Neuronal stem cell (in vitro differentiated cells): ENCODE measurements at regions not wholly inside any gene's neighbourhood (a gene's known extent, or its start where the extent isn't known, plus 50 kb on each side); places are given as distances from the start of the nearest gene placed in this dataset.

Experiments
- DNase-seq: peaks from one replicate; pipeline ENCODE4 v3.0.0-alpha.2; 2013; ENCODE audit warnings: low spot score
- H2AFZ ChIP-seq: one replicate; pipeline ENCODE4 v1.6.1; 2013; ENCODE audit warnings: mild to moderate bottlenecking, low read length, inconsistent platforms
- H2AK5ac ChIP-seq: 2 replicates; pipeline ENCODE4 v1.6.1; 2013; ENCODE audit warnings: low read depth, mild to moderate bottlenecking, inconsistent platforms, low read length, moderate library complexity, mixed read lengths
- H2BK120ac ChIP-seq: 2 replicates; pipeline ENCODE4 v1.6.1; 2013; ENCODE audit warnings: low read depth, mild to moderate bottlenecking, inconsistent platforms, low read length, moderate library complexity, mixed read lengths
- H2BK12ac ChIP-seq: one replicate; pipeline ENCODE4 v1.6.1; 2013; ENCODE audit warnings: low read length, inconsistent platforms
- H2BK15ac ChIP-seq: 2 replicates; pipeline ENCODE4 v1.6.1; 2013; ENCODE audit warnings: mild to moderate bottlenecking, low read length, inconsistent platforms, mixed read lengths
- H2BK5ac ChIP-seq: one replicate; pipeline ENCODE4 v1.6.1; 2013; ENCODE audit warnings: inconsistent platforms, mild to moderate bottlenecking, low read length, moderate library complexity
- H3K14ac ChIP-seq: one replicate; pipeline ENCODE4 v1.6.1; 2013; ENCODE audit warnings: low read length, inconsistent platforms
- H3K18ac ChIP-seq: 2 replicates; pipeline ENCODE4 v1.6.1; 2013; ENCODE audit warnings: low read length, inconsistent platforms
- H3K23ac ChIP-seq: 2 replicates; pipeline ENCODE4 v1.6.1; 2013; ENCODE audit warnings: low read depth, mild to moderate bottlenecking, mixed read lengths, low read length, inconsistent platforms; ENCODE audit not compliant: poor library complexity
- H3K27ac ChIP-seq: replicated peaks from 3 replicates; pipeline ENCODE4 v1.5.1; 2013; ENCODE audit warnings: low read length, inconsistent platforms
- H3K27me3 ChIP-seq, 3 experiments: 2 replicates each; pipeline ENCODE4 v1.6.1; 2013; ENCODE audit warnings: low read length in 3 of 3, mild to moderate bottlenecking in 2 of 3, inconsistent platforms in 1 of 3, low read depth in 1 of 3, mixed read lengths in 1 of 3, moderate library complexity in 1 of 3; ENCODE audit not compliant: control insufficient read depth in 3 of 3, insufficient read depth in 3 of 3
- H3K36me3 ChIP-seq, 2 donors: replicated peaks in 1 of 2; 2 replicates each; pipeline ENCODE4 v1.6.1; 2013; ENCODE audit warnings: low read length in 2 of 2; ENCODE audit not compliant: control insufficient read depth in 2 of 2, insufficient read depth in 2 of 2
- H3K4ac ChIP-seq: 2 replicates; pipeline ENCODE4 v1.6.1; 2013; ENCODE audit warnings: inconsistent platforms, mild to moderate bottlenecking, low read length, moderate library complexity
- H3K4me1 ChIP-seq, 2 donors: 1 replicate in 1 of 2; 2 replicates in 1 of 2; pipeline ENCODE4 v1.6.1; 2013; ENCODE audit warnings: low read length in 2 of 2, low read depth in 1 of 2; ENCODE audit not compliant: control insufficient read depth in 2 of 2, insufficient read depth in 1 of 2
- H3K4me2 ChIP-seq: one replicate; pipeline ENCODE4 v1.6.1; 2013; ENCODE audit warnings: mild to moderate bottlenecking, low read length, inconsistent platforms; ENCODE audit not compliant: insufficient read depth, poor library complexity, severe bottlenecking
- H3K4me3 ChIP-seq, 2 donors: 2 replicates each; pipeline ENCODE4 v1.5.1; 2013; ENCODE audit warnings: low read length in 2 of 2, mild to moderate bottlenecking in 2 of 2, inconsistent platforms in 1 of 2, moderate library complexity in 1 of 2
- H3K79me1 ChIP-seq: one replicate; pipeline ENCODE4 v1.6.1; 2013; ENCODE audit warnings: low read depth, mild to moderate bottlenecking, inconsistent platforms, low read length, moderate library complexity
- H3K9ac ChIP-seq: one replicate; pipeline ENCODE4 v1.6.1; 2013; ENCODE audit warnings: mild to moderate bottlenecking, low read depth, low read length, inconsistent platforms; ENCODE audit not compliant: poor library complexity
- H3K9me3 ChIP-seq, 2 donors: replicated peaks in 1 of 2; 2 replicates each; pipeline versions ENCODE3 to v1.6.1; 2013; ENCODE audit warnings: low read length in 2 of 2, mild to moderate bottlenecking in 2 of 2, inconsistent platforms in 1 of 2, low read depth in 1 of 2, mixed read lengths in 1 of 2, moderate library complexity in 1 of 2; ENCODE audit not compliant: control insufficient read depth in 2 of 2, insufficient read depth in 1 of 2
- H4K8ac ChIP-seq: one replicate; pipeline ENCODE4 v1.6.1; 2013; ENCODE audit warnings: low read depth, mild to moderate bottlenecking, inconsistent platforms, low read length, moderate library complexity
- H4K91ac ChIP-seq: one replicate; pipeline ENCODE4 v1.6.1; 2013; ENCODE audit warnings: low read length, low read depth, mild to moderate bottlenecking, inconsistent platforms; ENCODE audit not compliant: poor library complexity
- WGBS, 2 donors: extraction: QIAGEN DNeasy Blood & Tissue Kit; methylation state at CpG; one replicate each; pipeline ENCODE4 v1.1.7; 2013; ENCODE audit warnings: missing lambda C conversion rate in 2 of 2, mixed read lengths in 1 of 2; ENCODE audit not compliant: insufficient read length in 2 of 2, insufficient replicate concordance in 1 of 2; ENCODE audit errors: extremely low coverage in 2 of 2; 5-methylcytosine and 5-hydroxymethylcytosine counted together

DNA sequence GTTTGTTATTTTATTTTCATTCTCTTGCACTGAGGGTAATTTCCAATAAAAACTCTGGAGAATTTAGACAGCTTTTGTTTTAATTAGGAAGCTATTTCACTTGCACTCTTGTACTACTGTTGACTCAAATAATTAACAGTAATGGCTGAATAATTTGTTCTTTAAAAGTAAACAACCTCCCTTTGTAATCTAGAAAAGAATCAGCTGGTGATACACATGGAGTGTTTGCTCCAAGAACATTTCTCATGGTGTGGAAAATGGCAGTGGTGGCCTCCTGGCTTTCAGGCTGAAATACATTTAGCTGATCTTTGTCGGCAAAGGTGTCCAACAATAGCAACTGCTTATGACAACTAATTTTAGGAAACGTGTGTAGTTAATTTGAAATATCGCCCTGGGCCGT, 129.4 kb downstream of the C9orf152 start:
- Histone ChIP-seq H2BK12ac (no peak overlapping the region), H3K4me3 (no peak overlapping the region), H4K8ac (no peak overlapping the region), H4K91ac (no peak overlapping the region), H2BK120ac (no peak overlapping the region), H3K14ac (no peak overlapping the region), H3K4ac (no peak overlapping the region), H3K36me3 (peaks cover 0 to 28% of the 10 kb centered on the region in 2 donors), H3K9ac (no peak overlapping the region), H2BK15ac (no peak overlapping the region), H3K27ac (no peak overlapping the region), H3K23ac (no peak overlapping the region), H3K79me1 (peaks cover 3% of the 10 kb centered on the region), H3K18ac (no peak overlapping the region), H3K9me3 (peaks cover 0 to 2% of the 10 kb centered on the region in 2 donors), H3K4me1 (no peaks in the 10 kb centered on the region), H2BK5ac (no peak overlapping the region), H2AFZ (no peak overlapping the region), H3K4me2 (no peak overlapping the region), H2AK5ac (no peak overlapping the region), H3K27me3 (no peaks in the 10 kb centered on the region)
- DNase-seq = no peak
- WGBS, 2 donors = no CpG with 5 or more reads among the region's 4 CpGs

DNA sequence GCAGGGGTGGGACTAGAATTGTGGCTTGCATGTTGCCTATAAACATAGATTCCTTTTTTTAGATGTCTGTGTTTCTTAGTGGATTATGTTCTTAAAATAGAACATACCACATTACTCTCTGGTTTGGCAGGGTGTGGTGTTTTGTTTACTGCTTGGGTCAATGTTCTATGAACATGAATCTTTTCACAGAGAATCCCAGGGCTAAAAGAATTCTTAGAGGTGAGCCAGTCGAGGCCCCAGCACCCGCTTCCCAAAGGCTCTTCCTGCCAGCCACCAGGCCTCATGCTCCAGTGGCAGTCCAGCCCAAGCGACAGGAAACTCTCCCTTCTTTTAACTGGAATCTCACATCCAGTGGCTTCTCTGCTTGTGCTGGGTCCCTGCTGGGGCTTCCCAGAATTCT, 126.6 kb downstream of the C9orf152 start:
- Histone ChIP-seq H3K27me3 (no peaks in the 10 kb centered on the region), H2BK12ac (no peak overlapping the region), H3K14ac (no peak overlapping the region), H3K79me1 (peaks cover 3% of the 10 kb centered on the region), H2BK120ac (no peak overlapping the region), H3K27ac (no peak overlapping the region), H3K18ac (no peak overlapping the region), H3K23ac (no peak overlapping the region), H4K8ac (no peak overlapping the region), H2AFZ (no peak overlapping the region), H3K4ac (no peak overlapping the region), H3K9me3 (peaks cover 0 to 4% of the 10 kb centered on the region in 2 donors), H2BK5ac (no peak overlapping the region), H3K36me3 (peaks cover under 1 to 31% of the 10 kb centered on the region in 2 donors), H4K91ac (no peak overlapping the region), H3K4me2 (no peak overlapping the region), H2AK5ac (no peak overlapping the region), H2BK15ac (no peak overlapping the region), H3K9ac (no peak overlapping the region), H3K4me1 (no peaks in the 10 kb centered on the region), H3K4me3 (no peak overlapping the region)
- no CpG with 5 or more reads among the region's 3 CpGs for WGBS, 2 donors
- DNase-seq = no peak

DNA sequence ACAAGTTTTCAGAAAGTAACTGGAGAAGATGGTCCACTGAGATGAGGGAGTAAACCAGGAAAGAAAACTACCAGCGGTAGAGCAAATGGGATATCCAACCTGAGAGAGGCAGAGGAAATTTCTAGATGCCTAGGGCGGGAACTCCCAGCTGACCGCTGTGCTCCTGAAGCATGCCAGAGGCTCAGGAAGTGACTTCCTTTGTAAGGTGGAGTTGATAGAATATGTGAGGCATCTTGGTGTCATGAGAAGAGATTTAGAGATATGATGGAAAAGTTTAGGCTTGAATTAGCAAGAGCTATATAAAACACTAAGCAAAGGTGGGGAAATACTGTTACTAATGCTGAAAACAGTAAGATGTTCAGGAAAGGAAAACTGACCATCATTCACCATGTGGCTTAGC, 124.1 kb downstream of the C9orf152 start:
- no peaks in the 10 kb centered on the region for H3K27me3 ChIP-seq

DNA sequence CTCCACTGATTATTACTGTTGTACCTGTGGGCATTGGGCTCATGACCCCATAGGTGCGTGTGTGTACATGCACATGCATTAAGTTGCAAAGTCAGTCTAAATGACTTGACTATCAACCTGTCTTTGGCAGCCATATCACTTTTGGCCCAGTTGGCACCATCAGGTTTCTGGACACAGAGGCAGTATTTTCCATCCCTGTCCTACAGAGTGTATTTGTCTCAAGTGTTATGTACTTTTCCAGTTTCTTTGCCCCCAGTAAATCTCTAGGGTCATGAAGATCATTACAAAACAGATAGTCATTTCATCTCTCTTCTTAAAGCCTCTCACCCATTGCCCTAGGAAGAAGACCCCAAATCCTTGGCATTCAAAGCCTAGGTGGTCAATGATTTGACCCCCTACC, 121.4 kb downstream of the C9orf152 start:
- no CpG with 5 or more reads among the region's 1 CpG for WGBS, 2 donors
- no peak overlapping the region for H2AK5ac ChIP-seq
- H3K4me3 ChIP-seq = no peak overlapping the region
- H3K27ac ChIP-seq = no peak overlapping the region
- H3K27me3 ChIP-seq = no peaks in the 10 kb centered on the region
- no peak overlapping the region for H3K4ac ChIP-seq
- no peak overlapping the region for H2BK12ac ChIP-seq
- no peak overlapping the region for H3K14ac ChIP-seq
- H3K4me2 ChIP-seq = no peak overlapping the region
- no peaks in the 10 kb centered on the region for H3K4me1 ChIP-seq
- DNase-seq = no peak
- no peak overlapping the region for H3K9ac ChIP-seq
- no peak overlapping the region for H2BK15ac ChIP-seq
- H4K91ac ChIP-seq = no peak overlapping the region
- no peak overlapping the region for H2AFZ ChIP-seq
- H4K8ac ChIP-seq = no peak overlapping the region
- H3K9me3 ChIP-seq = peaks cover 0 to 4% of the 10 kb centered on the region in 2 donors
- H3K18ac ChIP-seq = no peak overlapping the region
- peaks cover 1 to 33% of the 10 kb centered on the region in 2 donors for H3K36me3 ChIP-seq
- peaks cover 1% of the 10 kb centered on the region for H3K79me1 ChIP-seq
- H2BK5ac ChIP-seq = no peak overlapping the region
- no peak overlapping the region for H3K23ac ChIP-seq
- H2BK120ac ChIP-seq = no peak overlapping the region

More for the DNA sequence above, 124.1 kb downstream of the C9orf152 start:
- no peak overlapping the region for H3K23ac ChIP-seq
- H2BK120ac ChIP-seq = no peak overlapping the region
- no peak overlapping the region for H3K9ac ChIP-seq
- no peak overlapping the region for H2AFZ ChIP-seq
- H3K36me3 ChIP-seq = peaks cover 1 to 25% of the 10 kb centered on the region in 2 donors
- peaks cover 3% of the 10 kb centered on the region for H3K79me1 ChIP-seq
- H2BK15ac ChIP-seq = no peak overlapping the region
- WGBS, 2 donors = no CpG with 5 or more reads among the region's 3 CpGs
- no peaks in the 10 kb centered on the region for H3K4me1 ChIP-seq
- no peak overlapping the region for H3K14ac ChIP-seq
- peaks cover 0 to 4% of the 10 kb centered on the region in 2 donors for H3K9me3 ChIP-seq
- no peak overlapping the region for H2AK5ac ChIP-seq
- H3K4me2 ChIP-seq = no peak overlapping the region
- H4K91ac ChIP-seq = no peak overlapping the region
- no peak overlapping the region for H2BK12ac ChIP-seq
- H3K4ac ChIP-seq = no peak overlapping the region
- no peak overlapping the region for H2BK5ac ChIP-seq
- no peak overlapping the region for H3K4me3 ChIP-seq
- H3K27ac ChIP-seq = no peak overlapping the region
- no peak overlapping the region for H4K8ac ChIP-seq
- H3K18ac ChIP-seq = no peak overlapping the region
- no peak for DNase-seq
